NCI-H524 (cell line): ENCODE measurements at regions not wholly inside any gene's neighbourhood (a gene's known extent, or its start where the extent isn't known, plus 50 kb on each side); places are given as distances from the start of the nearest gene placed in this dataset.
"Not testable (repeated sequence)": the region's sequence is repeated elsewhere in the genome, so short reads cannot be mapped to it uniquely, and the experiment has no call there.

ENCODE experiments used
- DNase-seq, 2 experiments: peaks; one replicate each; lab custom pipeline; 2025; lab: John Stamatoyannopoulos, UW

GRCh38 chr22:23381661-23382427 lies 198.2 kb downstream of the IGLL1 start:
- no peak for DNase-seq

GRCh38 chr22:23380911-23381310 lies 199.2 kb downstream of the IGLL1 start:
- no peak for DNase-seq

- DNase-seq, result no peak
Measured at GRCh38 chr22:23380230-23380573, 199.9 kb downstream of the IGLL1 start.

GRCh38 chr22:23379540-23380229 lies 199.4 kb downstream of the BCR start:
- not testable (repeated sequence) for DNase-seq

- DNase-seq, result no peak
Measured at GRCh38 chr22:23377767-23378166, 197.5 kb downstream of the BCR start.

GRCh38 chr22:23376256-23376655 lies 195.9 kb downstream of the BCR start:
- DNase-seq, result no peak

- no peak for DNase-seq
Measured at GRCh38 chr22:23375031-23375827, 194.9 kb downstream of the BCR start.

GRCh38 chr22:23373601-23374000 lies 193.3 kb downstream of the BCR start:
- DNase-seq, result no peak

- DNase-seq, result no peak
Measured at GRCh38 chr22:23370251-23370650, 189.9 kb downstream of the BCR start.

GRCh38 chr22:23369054-23369685 lies 188.9 kb downstream of the BCR start:
- no peak for DNase-seq
